ENCODE measurements at regions not wholly inside any gene's neighbourhood (a gene's known extent, or its start where the extent isn't known, plus 50 kb on each side); places are given as distances from the start of the nearest gene placed in this dataset.

DNA sequence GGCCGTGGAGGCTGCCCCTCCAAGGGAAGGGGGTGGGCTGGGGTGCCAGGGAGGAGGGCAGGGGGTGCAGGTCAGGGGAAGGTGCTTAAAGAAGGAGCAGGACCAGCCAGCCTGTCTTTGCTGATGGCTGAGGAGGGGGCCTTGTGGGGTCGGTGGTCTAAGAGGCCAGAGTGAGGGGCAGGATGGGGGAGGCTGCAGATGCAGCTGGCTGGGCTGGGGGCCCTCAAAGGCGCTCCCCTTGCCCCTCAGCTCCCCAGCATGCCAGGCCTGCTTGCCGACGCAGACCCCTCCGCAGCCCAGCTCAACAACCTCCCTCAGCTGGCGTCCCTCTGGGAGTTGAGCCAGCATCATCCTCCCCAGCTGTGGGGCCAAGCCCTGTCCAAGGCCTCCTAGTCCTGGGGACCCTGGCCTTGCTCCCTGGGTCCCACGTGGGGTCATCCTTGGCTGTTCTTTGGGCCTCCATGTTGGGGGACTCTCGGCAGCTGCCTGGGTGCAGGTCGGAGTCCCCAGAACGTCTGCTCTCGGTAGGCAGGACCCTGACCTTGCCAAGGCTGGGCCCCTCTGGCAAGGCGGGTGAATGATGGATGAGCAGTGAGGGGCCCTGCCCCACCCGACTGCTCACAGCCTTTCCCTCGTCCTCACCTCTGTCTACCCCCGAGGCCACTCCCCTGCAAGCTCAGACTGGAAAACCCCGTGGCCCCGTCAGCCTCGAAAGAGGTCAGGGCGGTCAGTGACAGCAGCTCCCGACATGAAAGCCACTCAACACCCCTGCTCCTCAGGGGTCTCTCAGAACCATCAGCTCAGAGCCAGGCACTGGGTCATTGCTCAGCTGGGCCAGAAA, 119.4 kb downstream of the FAM53A start:
- ChIA-PET POLR2A (ENCODE audit: low non-redundant PET) (no interaction called here), CTCF (interaction anchor here (1.4 kb wide), 1 partner anchor 100 kb away, joined by 3 read pairs; no protein-coding TSS in a partner anchor)
- no peak for DNase-seq (ENCODE audit: low spot score)
- H3K27ac ChIP-seq = no peak overlapping the region
- TF ChIP-seq, protein P1, sequence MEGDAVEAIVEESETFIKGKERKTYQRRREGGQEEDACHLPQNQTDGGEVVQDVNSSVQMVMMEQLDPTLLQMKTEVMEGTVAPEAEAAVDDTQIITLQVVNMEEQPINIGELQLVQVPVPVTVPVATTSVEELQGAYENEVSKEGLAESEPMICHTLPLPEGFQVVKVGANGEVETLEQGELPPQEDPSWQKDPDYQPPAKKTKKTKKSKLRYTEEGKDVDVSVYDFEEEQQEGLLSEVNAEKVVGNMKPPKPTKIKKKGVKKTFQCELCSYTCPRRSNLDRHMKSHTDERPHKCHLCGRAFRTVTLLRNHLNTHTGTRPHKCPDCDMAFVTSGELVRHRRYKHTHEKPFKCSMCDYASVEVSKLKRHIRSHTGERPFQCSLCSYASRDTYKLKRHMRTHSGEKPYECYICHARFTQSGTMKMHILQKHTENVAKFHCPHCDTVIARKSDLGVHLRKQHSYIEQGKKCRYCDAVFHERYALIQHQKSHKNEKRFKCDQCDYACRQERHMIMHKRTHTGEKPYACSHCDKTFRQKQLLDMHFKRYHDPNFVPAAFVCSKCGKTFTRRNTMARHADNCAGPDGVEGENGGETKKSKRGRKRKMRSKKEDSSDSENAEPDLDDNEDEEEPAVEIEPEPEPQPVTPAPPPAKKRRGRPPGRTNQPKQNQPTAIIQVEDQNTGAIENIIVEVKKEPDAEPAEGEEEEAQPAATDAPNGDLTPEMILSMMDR (conservative IDR thresholded peaks at IDR 0.05; ENCODE audit: low read depth) = no peak

DNA sequence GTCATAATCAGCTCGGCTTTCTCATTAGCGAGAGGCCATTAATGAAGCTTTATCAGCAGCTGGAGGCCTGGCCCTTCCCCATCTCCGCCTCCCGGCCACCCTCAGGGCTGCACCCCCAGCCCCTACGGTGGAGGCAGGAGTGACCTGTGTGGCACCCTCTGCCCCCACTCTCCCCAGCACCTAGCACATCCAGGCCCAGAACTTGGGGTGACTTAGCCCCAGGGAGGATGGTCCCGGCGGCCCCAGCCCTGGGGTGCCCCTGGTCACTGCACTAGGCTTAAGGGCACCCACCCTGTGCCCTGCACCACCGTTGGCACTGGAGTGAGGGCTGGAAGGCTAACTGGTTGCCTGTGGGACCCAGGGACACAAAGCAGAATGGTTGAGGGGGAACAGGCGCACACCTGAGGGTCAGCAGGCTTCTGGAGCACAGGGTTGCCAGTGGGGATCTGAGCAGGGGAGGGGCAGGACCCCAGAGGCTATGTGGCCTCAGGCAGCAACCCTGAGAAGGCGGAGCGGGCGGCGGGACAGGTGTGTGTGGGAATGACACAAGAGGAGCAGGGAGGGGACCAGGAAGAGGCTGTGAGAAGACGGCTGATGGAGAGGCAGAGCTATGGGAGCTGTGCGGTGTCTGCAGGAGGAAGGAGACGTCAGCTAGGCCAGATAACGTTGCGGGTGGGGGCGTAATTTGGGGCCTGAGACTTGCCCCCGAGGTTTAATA, 120.2 kb downstream of the FAM53A start:
- POLR2A ChIA-PET (ENCODE audit: low non-redundant PET) = no interaction called here
- CTCF ChIA-PET = interaction anchor here (1.4 kb wide), 2 partner anchors 15 to 99 kb away, joined by 3 to 4 read pairs; no protein-coding TSS in a partner anchor
- TF ChIP-seq, protein P1 (conservative IDR thresholded peaks at IDR 0.05; ENCODE audit: low read depth) = no peak
- no peak for DNase-seq (ENCODE audit: low spot score)
- no peak overlapping the region for H3K27ac ChIP-seq

DNA sequence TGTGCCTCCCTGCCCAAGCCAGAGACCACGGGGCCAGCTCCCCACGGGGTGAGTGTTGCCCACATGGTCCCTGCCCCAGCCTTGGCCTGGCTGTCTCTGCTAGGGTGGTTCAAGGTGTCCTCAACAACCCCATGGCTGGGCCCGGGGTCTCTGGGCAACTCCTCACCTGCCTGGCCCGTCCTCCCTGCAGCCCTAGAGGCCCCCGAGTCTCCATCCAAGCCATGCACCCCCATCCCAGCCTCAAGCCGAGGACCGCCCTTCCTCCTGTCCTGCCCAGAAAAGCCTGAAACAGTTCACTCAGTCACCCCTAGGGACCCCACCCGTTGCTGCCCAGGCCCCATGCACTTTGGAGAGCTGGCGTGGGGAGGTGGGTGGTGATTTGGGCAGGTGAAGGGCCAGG, 120.9 kb downstream of the FAM53A start:
- DNase-seq (ENCODE audit: low spot score) = no peak
- H3K27ac ChIP-seq = no peak overlapping the region
- TF ChIP-seq, protein P1 (conservative IDR thresholded peaks at IDR 0.05; ENCODE audit: low read depth) = no peak
- ChIA-PET CTCF (interaction anchor here (1.4 kb wide), 1 partner anchor 14 kb away, joined by 4 read pairs; no protein-coding TSS in a partner anchor), POLR2A (ENCODE audit: low non-redundant PET) (no interaction called here)

DNA sequence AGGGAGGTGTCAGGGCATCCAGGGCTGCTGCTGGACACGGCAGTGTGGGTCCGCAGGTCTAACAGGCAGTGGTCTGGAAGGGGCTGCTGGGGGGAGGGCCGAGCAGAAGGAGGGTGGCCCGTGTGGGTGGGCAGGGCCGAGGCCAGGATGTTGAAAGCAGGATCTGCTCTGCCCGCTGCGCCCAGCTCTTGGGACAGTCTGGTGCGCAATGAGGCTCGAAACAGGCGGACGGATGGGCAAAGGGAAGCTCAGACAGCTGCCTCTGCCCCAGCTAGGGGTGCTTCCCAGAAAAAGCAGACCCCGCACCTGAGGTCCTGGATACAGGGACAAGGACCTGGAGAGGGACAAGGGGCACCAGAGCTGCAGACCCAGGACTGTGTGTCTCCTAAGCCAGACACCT, 121.3 kb downstream of the FAM53A start:
- TF ChIP-seq, protein P1 (conservative IDR thresholded peaks at IDR 0.05; ENCODE audit: low read depth) = no peak
- ChIA-PET POLR2A (ENCODE audit: low non-redundant PET) (no interaction called here), CTCF (interaction anchor here (1.4 kb wide), 1 partner anchor 14 kb away, joined by 4 read pairs; no protein-coding TSS in a partner anchor)
- H3K27ac ChIP-seq = no peak overlapping the region
- no peak for DNase-seq (ENCODE audit: low spot score)

DNA sequence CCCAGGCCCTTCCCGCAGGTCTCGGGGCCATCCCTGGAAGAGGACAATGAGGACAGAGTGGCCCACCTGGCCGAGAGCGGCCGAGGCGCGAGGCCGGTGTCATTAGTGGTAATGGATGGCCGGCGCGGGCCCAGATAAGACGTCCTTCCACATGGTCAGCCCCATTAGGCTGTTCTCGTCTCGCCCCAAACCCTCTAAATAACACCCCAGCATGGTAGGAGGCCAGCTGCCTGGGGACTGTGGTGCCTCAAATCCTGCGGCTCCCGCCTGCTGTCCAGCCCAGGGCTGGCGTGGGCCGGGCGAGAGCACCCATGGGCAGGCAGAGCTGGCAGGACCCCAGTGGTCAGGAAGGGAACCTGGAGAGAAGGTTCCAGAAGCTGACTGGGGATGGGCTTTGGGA, 121.7 kb downstream of the FAM53A start:
- CTCF ChIA-PET = interaction anchor here (1.4 kb wide), 1 partner anchor 13 kb away, joined by 4 read pairs; no protein-coding TSS in a partner anchor
- TF ChIP-seq, protein P1 (conservative IDR thresholded peaks at IDR 0.05; ENCODE audit: low read depth) = no peak
- POLR2A ChIA-PET (ENCODE audit: low non-redundant PET) = no interaction called here
- no peak for DNase-seq (ENCODE audit: low spot score)
- no peak overlapping the region for H3K27ac ChIP-seq

DNA sequence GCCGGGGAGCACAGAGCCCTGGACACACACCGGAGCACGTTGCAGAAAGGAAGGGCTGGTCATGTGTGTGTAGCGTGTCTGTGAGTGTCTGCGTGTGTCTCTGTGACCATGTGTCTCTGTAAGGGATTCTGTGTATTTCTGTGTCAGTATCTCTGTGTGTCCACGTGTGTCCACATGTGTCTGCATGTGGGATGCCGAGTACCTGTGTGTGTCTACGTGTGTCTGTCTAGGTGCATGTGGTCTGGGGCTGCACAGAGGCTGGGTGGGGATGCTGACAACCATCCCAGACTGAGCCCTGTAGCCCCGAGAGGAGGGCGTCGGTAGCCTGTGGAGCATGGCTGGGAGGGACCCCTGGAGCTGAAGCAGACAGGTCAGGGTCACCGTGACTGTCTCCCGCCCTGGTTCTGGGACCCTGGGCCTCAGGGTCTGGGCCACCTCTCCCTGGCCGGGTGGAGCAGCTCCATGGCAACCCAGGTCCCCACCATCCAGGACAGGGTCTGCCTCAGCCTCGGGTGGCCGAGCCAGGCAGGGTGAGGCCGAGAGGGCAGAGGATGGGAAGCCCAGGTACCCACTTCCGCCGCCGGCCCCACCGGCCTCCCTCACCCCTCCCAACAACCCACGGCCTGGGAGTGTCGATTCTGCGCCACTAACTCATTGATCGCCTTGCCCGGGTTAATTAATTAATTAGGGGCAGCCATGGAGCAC, 122.7 kb downstream of the FAM53A start:
- POLR2A ChIA-PET (ENCODE audit: low non-redundant PET) = interaction anchor here (0.5 kb wide), 1 partner anchor 17 kb away, joined by 4 read pairs; no protein-coding TSS in a partner anchor
- DNase-seq (ENCODE audit: low spot score) = no peak
- H3K27ac ChIP-seq = no peak overlapping the region
- TF ChIP-seq, protein P1 (conservative IDR thresholded peaks at IDR 0.05; ENCODE audit: low read depth) = no peak
- CTCF ChIA-PET = no interaction called here
